Mucosa of gallbladder (tissue), 1 donor: ENCODE measurements at regions not wholly inside any gene's neighbourhood (a gene's known extent, or its start where the extent isn't known, plus 50 kb on each side); places are given as distances from the start of the nearest gene placed in this dataset.
"Not testable (repeated sequence)": the region's sequence is repeated elsewhere in the genome, so short reads cannot be mapped to it uniquely, and the experiment has no call there.

Experiments used
- DNase-seq: peaks from one replicate; pipeline ENCODE4 v3.0.0-alpha.2; 2020; ENCODE audit warnings: low spot score
- donor health status: DM: no; HTN: no; CAD: no.

GRCh38 chr6:156191895-156192294, 585.3 kb upstream of the ARID1B start:
- no peak for DNase-seq

GRCh38 chr6:156191390-156191789, 585.8 kb upstream of the ARID1B start:
- DNase-seq: not testable (repeated sequence)

GRCh38 chr6:156190270-156190669, 586.9 kb upstream of the ARID1B start:
- no peak for DNase-seq

GRCh38 chr6:156189714-156190113, 587.5 kb upstream of the ARID1B start:
- DNase-seq: no peak

GRCh38 chr6:156189195-156189594, 588.0 kb upstream of the ARID1B start:
- DNase-seq: no peak

GRCh38 chr6:156185113-156185512, 592.1 kb upstream of the ARID1B start:
- no peak for DNase-seq

- DNase-seq: no peak
Measured at GRCh38 chr6:156183678-156184077, 593.5 kb upstream of the ARID1B start.

- DNase-seq: no peak
Measured at GRCh38 chr6:156182356-156182755, 594.8 kb upstream of the ARID1B start.

- no peak for DNase-seq
Measured at GRCh38 chr6:156181506-156181905, 595.7 kb upstream of the ARID1B start.

GRCh38 chr6:156175971-156176421, 601.2 kb upstream of the ARID1B start:
- DNase-seq: peak; percentile 35

- no peak for DNase-seq
Measured at GRCh38 chr6:156175433-156175832, 601.7 kb upstream of the ARID1B start.

- DNase-seq: no peak
Measured at GRCh38 chr6:156174031-156174890, 602.9 kb upstream of the ARID1B start.

GRCh38 chr6:156169371-156169770, 607.8 kb upstream of the ARID1B start:
- no peak for DNase-seq

- DNase-seq: peak; percentile 10
Measured at GRCh38 chr6:156167625-156168071, 609.5 kb upstream of the ARID1B start.

- peak; percentile 11 for DNase-seq
Measured at GRCh38 chr6:156167016-156167624, 610.1 kb upstream of the ARID1B start.

GRCh38 chr6:156166093-156166492, 611.1 kb upstream of the ARID1B start:
- no peak for DNase-seq

GRCh38 chr6:156164701-156165452, 612.3 kb upstream of the ARID1B start:
- no peak for DNase-seq

GRCh38 chr6:156163311-156163710, 613.9 kb upstream of the ARID1B start:
- DNase-seq: no peak

- DNase-seq: no peak
Measured at GRCh38 chr6:156161471-156161870, 615.7 kb upstream of the ARID1B start.

- DNase-seq: no peak
Measured at GRCh38 chr6:156160795-156161165, 616.4 kb upstream of the ARID1B start.

- DNase-seq: no peak
Measured at GRCh38 chr6:156160007-156160794, 617.0 kb upstream of the ARID1B start.

GRCh38 chr6:156154896-156155295, 622.3 kb upstream of the ARID1B start:
- no peak for DNase-seq
